NCI-H460 (cell line): ENCODE measurements at regions not wholly inside any gene's neighbourhood (a gene's known extent, or its start where the extent isn't known, plus 50 kb on each side); places are given as distances from the start of the nearest gene placed in this dataset.
"Not testable (repeated sequence)": the region's sequence is repeated elsewhere in the genome, so short reads cannot be mapped to it uniquely, and the experiment has no call there.

Source experiments
- DNase-seq: peaks from one replicate; pipeline ENCODE4 v3.0.0-alpha.2; 2016; ENCODE audit warnings: low read depth; ENCODE audit errors: extremely low read depth

- not testable (repeated sequence) for DNase-seq
Measured at GRCh38 chr2:209018633-209019032, 405.2 kb upstream of the MAP2 start.

- DNase-seq, result no peak
Measured at GRCh38 chr2:209029249-209029648, 394.6 kb upstream of the MAP2 start.

- DNase-seq, result no peak
Measured at GRCh38 chr2:209044307-209044706, 379.5 kb upstream of the MAP2 start.

GRCh38 chr2:209046163-209046562 is 377.7 kb upstream of the MAP2 start:
- no peak for DNase-seq

- no peak for DNase-seq
Measured at GRCh38 chr2:209049608-209050007, 374.2 kb upstream of the MAP2 start.

GRCh38 chr2:209062210-209062609 is 361.6 kb upstream of the MAP2 start:
- DNase-seq, result no peak

- DNase-seq, result no peak
Measured at GRCh38 chr2:209070262-209070661, 353.6 kb upstream of the MAP2 start.

- DNase-seq, result no peak
Measured at GRCh38 chr2:209073151-209073550, 350.7 kb upstream of the MAP2 start.

GRCh38 chr2:209074711-209075110 is 349.1 kb upstream of the MAP2 start:
- no peak for DNase-seq

- no peak for DNase-seq
Measured at GRCh38 chr2:209076151-209076550, 347.7 kb upstream of the MAP2 start.

GRCh38 chr2:209086761-209087160 is 337.1 kb upstream of the MAP2 start:
- no peak for DNase-seq

GRCh38 chr2:209091056-209091455 is 332.8 kb upstream of the MAP2 start:
- DNase-seq, result no peak

GRCh38 chr2:209094221-209094620 is 329.6 kb upstream of the MAP2 start:
- no peak for DNase-seq

GRCh38 chr2:209095432-209095831 is 328.4 kb upstream of the MAP2 start:
- DNase-seq, result no peak

GRCh38 chr2:209097168-209097567 is 326.7 kb upstream of the MAP2 start:
- DNase-seq, result no peak

GRCh38 chr2:209102319-209102718 is 321.5 kb upstream of the MAP2 start:
- DNase-seq, result no peak

GRCh38 chr2:209113026-209113425 is 310.8 kb upstream of the MAP2 start:
- no peak for DNase-seq

GRCh38 chr2:209114588-209115240 is 309.1 kb upstream of the MAP2 start:
- DNase-seq, result no peak

GRCh38 chr2:209121691-209122090 is 302.2 kb upstream of the MAP2 start:
- no peak for DNase-seq

GRCh38 chr2:209125291-209125690 is 298.6 kb upstream of the MAP2 start:
- DNase-seq, result no peak

- no peak for DNase-seq
Measured at GRCh38 chr2:209138079-209138478, 285.8 kb upstream of the MAP2 start.

GRCh38 chr2:209141142-209141541 is 282.7 kb upstream of the MAP2 start:
- no peak for DNase-seq

GRCh38 chr2:209141818-209142217 is 282.0 kb upstream of the MAP2 start:
- DNase-seq, result no peak
